HEK293 (cell line): ENCODE measurements at regions not wholly inside any gene's neighbourhood (a gene's known extent, or its start where the extent isn't known, plus 50 kb on each side); places are given as distances from the start of the nearest gene placed in this dataset.

Source experiments
- CTCF ChIA-PET: fragments of 350-600 bp; formaldehyde crosslinking; extraction: SDS; loops from one replicate; lab custom pipeline; 2021; ENCODE audit warnings: antibody characterized with exemption; lab: Yijun Ruan, JAX
- POLR2A ChIA-PET: fragments of 300-600 bp; formaldehyde crosslinking; extraction: SDS; loops from one replicate; lab custom pipeline; 2020; ENCODE audit warnings: antibody characterized with exemption, inconsistent platforms; lab: Yijun Ruan, JAX
- H3K27ac ChIP-seq: fragments of 200-500 bp; sonication (Bioruptor generic); 2 replicates; pipeline ENCODE4 v1.5.1; 2014; ENCODE audit warnings: low read depth, low read length, control low read depth, inconsistent platforms; ENCODE audit errors: extremely low read depth
- H3K36me3 ChIP-seq, 2 experiments: fragments of 200-500 bp in 1 of 2; sonication (Bioruptor generic) in 1 of 2; 1 replicate in 1 of 2; 2 replicates in 1 of 2; pipeline ENCODE4 v1.5.1; 2014 to 2017; ENCODE audit warnings: inconsistent platforms in 2 of 2, low read length in 2 of 2; ENCODE audit not compliant: control insufficient read depth in 2 of 2, insufficient read depth in 1 of 2
- H3K4me1 ChIP-seq: fragments of 200-500 bp; sonication (Bioruptor generic); 2 replicates; pipeline ENCODE4 v1.5.1; 2014; ENCODE audit warnings: mild to moderate bottlenecking, low read length, inconsistent platforms; ENCODE audit not compliant: control insufficient read depth, insufficient read depth
- H3K4me3 ChIP-seq: 2 replicates; pipeline ENCODE4 v1.5.1; 2011; ENCODE audit warnings: low read depth, mild to moderate bottlenecking, control low read depth, low read length, moderate library complexity
- H3K9me3 ChIP-seq: fragments of 200-500 bp; sonication (Bioruptor generic); 2 replicates; pipeline ENCODE4 v1.5.1; 2014; ENCODE audit warnings: low read depth, low read length, inconsistent platforms; ENCODE audit not compliant: control insufficient read depth, insufficient read depth
- PRDM4 ChIP-seq: fragments of 450-650 bp; formaldehyde crosslinking; IDR thresholded peaks from 2 replicates; pipeline ENCODE4 v1.5.1; 2017; ENCODE audit warnings: missing biosample characterization, missing genetic modification characterization
- TCF7L2 ChIP-seq: IDR thresholded peaks from 2 replicates; pipeline ENCODE4 v1.6.1; 2011; ENCODE audit warnings: low read depth, mild to moderate bottlenecking, inconsistent platforms, low read length, moderate library complexity, borderline replicate concordance
- ZNF121 ChIP-seq: fragments of 450-650 bp; formaldehyde crosslinking; IDR thresholded peaks from 2 replicates; pipeline ENCODE4 v1.5.1; 2016; ENCODE audit warnings: missing biosample characterization, missing genetic modification characterization
- ZNF155 ChIP-seq: fragments of 450-650 bp; formaldehyde crosslinking; IDR thresholded peaks from 2 replicates; pipeline ENCODE4 v1.5.1; 2016; ENCODE audit warnings: missing biosample characterization, missing genetic modification characterization
- ZNF169 ChIP-seq: fragments of 450-650 bp; formaldehyde crosslinking; IDR thresholded peaks from 2 replicates; pipeline ENCODE4 v1.5.1; 2016; ENCODE audit warnings: missing biosample characterization, missing genetic modification characterization
- ZNF223 ChIP-seq: fragments of 450-650 bp; formaldehyde crosslinking; IDR thresholded peaks from 2 replicates; pipeline ENCODE4 v1.5.1; 2016; ENCODE audit warnings: missing biosample characterization, missing genetic modification characterization
- ZNF26 ChIP-seq: fragments of 450-650 bp; formaldehyde crosslinking; IDR thresholded peaks from 2 replicates; pipeline ENCODE4 v1.5.1; 2016; ENCODE audit warnings: missing biosample characterization, missing genetic modification characterization
- ZNF391 ChIP-seq: fragments of 450-650 bp; formaldehyde crosslinking; IDR thresholded peaks from 2 replicates; pipeline ENCODE4 v1.5.1; 2016; ENCODE audit warnings: low read depth, missing biosample characterization, missing genetic modification characterization, borderline replicate concordance
- ZNF398 ChIP-seq: fragments of 450-650 bp; formaldehyde crosslinking; IDR thresholded peaks from 2 replicates; pipeline ENCODE4 v1.5.1; 2017; ENCODE audit warnings: missing biosample characterization, missing genetic modification characterization
- ZNF416 ChIP-seq: fragments of 450-650 bp; formaldehyde crosslinking; IDR thresholded peaks from 2 replicates; pipeline ENCODE4 v1.5.1; 2016; ENCODE audit warnings: missing biosample characterization, missing genetic modification characterization
- ZNF624 ChIP-seq: fragments of 450-650 bp; formaldehyde crosslinking; IDR thresholded peaks from 2 replicates; pipeline ENCODE4 v1.5.1; 2017; ENCODE audit warnings: missing biosample characterization, missing genetic modification characterization
- ZNF654 ChIP-seq: fragments of 450-650 bp; formaldehyde crosslinking; IDR thresholded peaks from 2 replicates; pipeline ENCODE4 v1.5.1; 2016; ENCODE audit warnings: low read depth, missing biosample characterization, missing genetic modification characterization
- ZNF660 ChIP-seq: fragments of 450-650 bp; IDR thresholded peaks from 2 replicates; pipeline ENCODE4 v1.5.1; 2018; ENCODE audit warnings: missing biosample characterization, mild to moderate bottlenecking, missing genetic modification characterization
- ZNF664 ChIP-seq: fragments of 450-650 bp; formaldehyde crosslinking; IDR thresholded peaks from 2 replicates; pipeline ENCODE4 v1.5.1; 2016; ENCODE audit warnings: missing biosample characterization, missing genetic modification characterization
- ZNF701 ChIP-seq: fragments of 450-650 bp; formaldehyde crosslinking; IDR thresholded peaks from 2 replicates; pipeline ENCODE4 v1.5.1; 2016; ENCODE audit warnings: missing biosample characterization, missing genetic modification characterization
- ZNF776 ChIP-seq: fragments of 450-650 bp; formaldehyde crosslinking; IDR thresholded peaks from 2 replicates; pipeline ENCODE4 v1.5.0; 2017; ENCODE audit warnings: missing biosample characterization, missing genetic modification characterization, borderline replicate concordance
- ZNF792 ChIP-seq: fragments of 450-650 bp; formaldehyde crosslinking; IDR thresholded peaks from 2 replicates; pipeline ENCODE4 v1.5.1; 2016; ENCODE audit warnings: missing biosample characterization, missing genetic modification characterization

- Histone ChIP-seq H3K4me1 (no peaks in the 10 kb centered on the region), H3K27ac (no peak overlapping the region), H3K36me3 (no peaks in the 10 kb centered on the region), H3K4me3 (no peak overlapping the region), H3K9me3 (no peaks in the 10 kb centered on the region)
- TF ChIP-seq ZNF121, result no peak
- TF ChIP-seq ZNF654 (tag by site-specific recombination), result no peak
- TF ChIP-seq ZNF398 (tag by site-specific recombination), result no peak
- no peak for TF ChIP-seq PRDM4 (tag by site-specific recombination)
- TF ChIP-seq ZNF664 (tag by site-specific recombination), result no peak
- TF ChIP-seq ZNF792 (tag by site-specific recombination), result no peak
- TF ChIP-seq ZNF416 (tag by site-specific recombination), result no peak
- TF ChIP-seq ZNF776 (tag by site-specific recombination), result no peak
- TF ChIP-seq ZNF169 (tag by site-specific recombination), result no peak
- POLR2A ChIA-PET, result no interaction called here
- CTCF ChIA-PET, result no interaction called here
Measured at GRCh38 chrX:146238173-146238572, 420.5 kb downstream of the SLITRK2 start.

- TF ChIP-seq ZNF223 (no peak), ZNF701 (no peak), ZNF660 (tag by site-specific recombination) (no peak), ZNF624 (tag by site-specific recombination) (no peak), TCF7L2 (no peak), ZNF155 (tag by site-specific recombination) (no peak), ZNF26 (tag by site-specific recombination) (no peak), ZNF391 (tag by site-specific recombination) (no peak)
- Histone ChIP-seq H3K27ac (no peak overlapping the region), H3K4me3 (no peak overlapping the region), H3K9me3 (no peaks in the 10 kb centered on the region), H3K4me1 (no peaks in the 10 kb centered on the region), H3K36me3 (no peaks in the 10 kb centered on the region)
- ChIA-PET CTCF (interaction anchor here (0.6 to 1.1 kb wide), 2 partner anchors 17 to 1493 kb away, joined by 3 to 4 read pairs; no protein-coding TSS in a partner anchor), POLR2A (no interaction called here)
Measured at GRCh38 chrX:146241902-146242301, 424.3 kb downstream of the SLITRK2 start.

GRCh38 chrX:146243041-146243440, 425.4 kb downstream of the SLITRK2 start:
- H3K4me3 ChIP-seq, result no peak overlapping the region
- no peak overlapping the region for H3K27ac ChIP-seq
- POLR2A ChIA-PET, result no interaction called here
- TF ChIP-seq ZNF121 (no peak), PRDM4 (tag by site-specific recombination) (no peak)
- no peaks in the 10 kb centered on the region for H3K4me1 ChIP-seq
- no peaks in the 10 kb centered on the region for H3K9me3 ChIP-seq
- no peaks in the 10 kb centered on the region for H3K36me3 ChIP-seq
- CTCF ChIA-PET, result interaction anchor here (1.1 kb wide), 1 partner anchor 19 kb away, joined by 4 read pairs; no protein-coding TSS in a partner anchor
